ENCODE measurements at regions not wholly inside any gene's neighbourhood (a gene's known extent, or its start where the extent isn't known, plus 50 kb on each side); places are given as distances from the start of the nearest gene placed in this dataset.

DNA sequence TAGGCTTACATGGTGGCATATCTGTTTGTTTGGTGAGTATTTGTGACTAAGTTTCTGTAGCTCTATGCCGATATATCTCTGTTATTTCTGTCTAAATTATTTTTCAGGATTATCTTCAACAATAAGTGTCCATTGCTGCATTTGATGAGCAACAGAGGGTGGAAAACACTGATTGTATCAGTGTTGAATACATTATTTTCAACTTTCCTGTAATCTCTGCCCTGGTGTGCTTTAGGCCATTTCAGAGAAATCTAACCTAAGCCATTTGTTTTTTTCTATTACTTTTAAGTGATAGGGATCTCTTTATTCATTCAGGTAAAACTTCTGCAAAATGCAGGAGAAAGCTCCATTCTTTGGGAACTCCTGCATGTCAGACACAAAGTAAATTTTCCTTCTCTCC, 654.5 kb downstream of the RNF144A start:
- FAIRE-seq: no peak
- DNase-seq (ENCODE audit: insufficient read length, low spot score): no peak

- FAIRE-seq (no peak), DNase-seq (ENCODE audit: insufficient read length, low spot score) (no peak)
These were observed 655.2 kb downstream of the RNF144A start for GRCh38 chr2:7572450-7572849.

GRCh38 chr2:7573166-7573825, 656.1 kb downstream of the RNF144A start:
- FAIRE-seq (no peak), DNase-seq (ENCODE audit: insufficient read length, low spot score) (no peak)

- DNase-seq (ENCODE audit: insufficient read length, low spot score) (no peak), FAIRE-seq (no peak)
These were observed 657.2 kb downstream of the RNF144A start for GRCh38 chr2:7574385-7574784.

- FAIRE-seq (no peak), DNase-seq (ENCODE audit: insufficient read length, low spot score) (no peak)
These were observed 660.6 kb downstream of the RNF144A start for GRCh38 chr2:7577769-7578168.

DNA sequence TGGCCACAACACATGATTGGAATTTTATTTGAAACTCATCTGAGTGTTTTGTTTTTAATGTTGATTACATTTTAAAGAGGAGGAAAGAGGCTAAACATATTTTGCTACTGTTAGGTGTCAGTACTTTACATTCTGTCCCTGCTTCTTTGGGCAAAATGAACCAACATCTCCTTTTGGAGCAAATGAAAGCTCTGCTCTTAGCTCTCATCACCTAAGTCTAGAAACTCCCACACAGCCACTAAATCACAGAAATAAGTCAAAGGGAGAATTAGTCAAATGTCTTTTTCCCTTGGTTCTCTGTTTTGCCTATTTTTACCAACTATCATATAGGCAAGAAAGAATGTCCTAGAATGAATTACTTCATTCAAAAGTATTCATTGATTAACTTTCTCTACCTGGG, 666.8 kb downstream of the RNF144A start:
- FAIRE-seq (no peak), DNase-seq (ENCODE audit: insufficient read length, low spot score) (no peak)

DNA sequence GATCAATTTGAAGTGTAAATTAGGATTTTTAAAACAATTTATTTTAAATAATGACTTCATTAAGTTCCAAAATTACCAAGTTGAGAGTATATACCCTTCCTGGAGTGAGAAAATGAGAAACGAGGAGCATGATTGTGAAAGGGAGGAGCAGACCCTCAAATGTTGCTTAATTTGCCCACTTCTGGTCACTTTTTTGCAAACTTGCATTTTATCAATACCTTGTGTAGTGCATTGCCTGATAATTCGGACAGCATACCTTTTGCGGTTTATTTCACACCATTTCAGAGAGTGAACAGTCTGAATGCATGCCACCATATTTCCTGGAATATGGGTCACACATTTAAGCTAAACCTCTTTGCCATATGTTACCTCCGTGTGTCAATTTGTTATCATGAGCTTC, 669.7 kb downstream of the RNF144A start:
- DNase-seq (ENCODE audit: insufficient read length, low spot score): no peak
- FAIRE-seq: no peak

GRCh38 chr2:7588295-7588694, 671.1 kb downstream of the RNF144A start:
- no peak for DNase-seq (ENCODE audit: insufficient read length, low spot score)
- no peak for FAIRE-seq

DNA sequence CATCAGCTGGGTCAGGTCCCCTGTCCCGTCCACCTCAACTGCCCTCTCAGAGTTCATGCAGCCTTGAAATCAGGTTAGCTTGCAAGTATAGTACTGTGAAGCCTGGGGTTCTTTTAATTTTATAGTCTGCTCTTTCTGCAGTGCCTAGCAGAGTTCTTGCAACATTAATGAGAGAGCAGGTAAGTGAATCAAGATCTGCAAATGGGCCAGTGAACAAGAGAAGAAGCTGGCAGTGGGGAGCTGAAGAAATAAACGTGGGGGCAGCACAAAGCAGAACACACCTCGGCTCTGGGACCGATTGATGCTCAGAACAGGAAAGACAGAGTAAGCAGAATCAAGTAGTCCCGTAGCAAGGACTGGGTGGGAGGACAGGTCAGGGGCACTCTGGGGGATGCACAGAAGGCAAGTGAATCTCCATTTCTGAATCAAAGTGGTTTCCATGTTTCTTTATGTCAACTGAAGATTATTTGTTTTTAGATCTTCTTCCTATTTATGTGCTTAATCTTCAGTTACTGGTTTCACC, 675.5 kb downstream of the RNF144A start:
- DNase-seq (ENCODE audit: insufficient read length, low spot score) (no peak), FAIRE-seq (no peak)

- FAIRE-seq (no peak), DNase-seq (ENCODE audit: insufficient read length, low spot score) (no peak)
These were observed 676.1 kb downstream of the RNF144A start for GRCh38 chr2:7593360-7593759.

- DNase-seq (ENCODE audit: insufficient read length, low spot score) (no peak), FAIRE-seq (no peak)
These were observed 677.0 kb downstream of the RNF144A start for GRCh38 chr2:7594211-7594610.

GRCh38 chr2:7595206-7595605, 678.0 kb downstream of the RNF144A start:
- DNase-seq (ENCODE audit: insufficient read length, low spot score): no peak
- no peak for FAIRE-seq

GRCh38 chr2:7598402-7598801, 681.2 kb downstream of the RNF144A start:
- FAIRE-seq (no peak), DNase-seq (ENCODE audit: insufficient read length, low spot score) (no peak)

DNA sequence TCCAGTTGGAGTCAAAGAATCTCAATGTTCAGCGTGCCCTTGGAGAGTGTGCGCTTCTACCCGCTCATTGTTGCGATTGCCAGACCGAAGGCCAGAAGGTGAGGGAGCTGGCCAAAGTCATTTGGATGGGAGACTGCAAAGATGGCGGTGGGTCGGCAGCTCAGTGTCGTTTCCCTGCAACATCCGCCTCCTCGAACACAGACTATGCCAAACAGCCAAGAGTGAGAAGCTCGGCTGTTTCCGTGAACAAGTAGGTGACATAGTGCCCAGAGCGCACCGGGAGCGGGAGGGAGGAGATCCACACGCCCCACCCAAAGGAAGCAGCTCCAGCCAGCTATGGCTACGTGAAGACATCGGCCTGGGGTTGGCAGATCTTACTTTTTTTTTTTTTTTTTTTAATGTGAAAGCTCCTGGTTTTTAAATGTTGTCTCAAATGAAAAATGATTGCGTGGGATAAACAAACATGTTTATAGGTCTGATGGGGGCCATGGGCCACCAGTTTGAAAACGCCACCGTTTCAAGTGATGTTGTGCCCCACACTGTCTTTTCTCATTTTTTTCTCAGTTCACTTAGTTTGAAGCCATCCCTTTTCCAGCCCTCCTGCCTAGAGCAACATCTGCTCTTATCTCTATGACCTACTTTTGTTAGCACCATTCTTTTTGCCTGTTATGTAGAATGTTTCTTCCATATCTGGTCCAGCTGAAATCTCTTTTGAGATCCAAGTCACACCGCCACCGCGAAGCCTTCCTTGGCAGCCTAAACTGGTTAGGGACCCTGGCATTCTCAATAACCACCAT, 682.4 kb downstream of the RNF144A start:
- DNase-seq (ENCODE audit: insufficient read length, low spot score) (no peak), FAIRE-seq (no peak)

DNA sequence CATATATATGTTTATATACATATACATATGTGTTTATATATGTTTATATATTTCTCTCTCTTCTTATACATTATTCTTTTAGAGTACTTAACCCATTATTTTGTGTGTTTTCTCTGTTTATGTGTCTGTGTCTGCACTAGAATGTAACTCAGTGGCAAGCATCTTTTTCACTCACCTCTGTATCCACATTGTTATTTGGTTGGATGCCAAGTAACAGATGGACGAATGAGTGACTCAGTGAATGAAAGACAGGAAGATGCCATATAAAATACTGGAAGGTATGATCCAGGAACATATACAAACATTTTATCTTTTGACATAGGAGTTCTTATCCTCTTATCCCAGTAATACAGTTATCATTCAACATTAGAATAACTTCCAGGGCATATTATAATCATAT, 684.8 kb downstream of the RNF144A start:
- DNase-seq (ENCODE audit: insufficient read length, low spot score) (no peak), FAIRE-seq (no peak)

DNA sequence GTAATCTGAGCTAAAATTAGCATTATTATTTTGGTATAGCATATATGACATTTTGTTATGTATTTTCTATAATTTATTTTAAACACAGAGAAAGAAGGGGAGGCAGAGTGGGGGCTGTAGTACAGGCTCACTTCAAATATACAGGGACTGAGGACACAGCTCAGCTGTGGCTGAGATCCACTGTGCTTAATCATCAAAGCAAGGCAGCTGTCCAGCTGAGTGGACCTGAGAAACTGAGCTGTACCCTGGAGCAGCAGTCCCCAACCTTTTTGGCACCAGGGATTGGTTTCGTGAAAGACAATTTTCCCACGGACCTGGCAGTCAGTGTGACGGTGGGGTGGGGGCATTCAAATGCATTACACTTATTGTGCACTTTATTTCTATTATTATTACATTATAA, 687.2 kb downstream of the RNF144A start:
- no peak for FAIRE-seq

DNA sequence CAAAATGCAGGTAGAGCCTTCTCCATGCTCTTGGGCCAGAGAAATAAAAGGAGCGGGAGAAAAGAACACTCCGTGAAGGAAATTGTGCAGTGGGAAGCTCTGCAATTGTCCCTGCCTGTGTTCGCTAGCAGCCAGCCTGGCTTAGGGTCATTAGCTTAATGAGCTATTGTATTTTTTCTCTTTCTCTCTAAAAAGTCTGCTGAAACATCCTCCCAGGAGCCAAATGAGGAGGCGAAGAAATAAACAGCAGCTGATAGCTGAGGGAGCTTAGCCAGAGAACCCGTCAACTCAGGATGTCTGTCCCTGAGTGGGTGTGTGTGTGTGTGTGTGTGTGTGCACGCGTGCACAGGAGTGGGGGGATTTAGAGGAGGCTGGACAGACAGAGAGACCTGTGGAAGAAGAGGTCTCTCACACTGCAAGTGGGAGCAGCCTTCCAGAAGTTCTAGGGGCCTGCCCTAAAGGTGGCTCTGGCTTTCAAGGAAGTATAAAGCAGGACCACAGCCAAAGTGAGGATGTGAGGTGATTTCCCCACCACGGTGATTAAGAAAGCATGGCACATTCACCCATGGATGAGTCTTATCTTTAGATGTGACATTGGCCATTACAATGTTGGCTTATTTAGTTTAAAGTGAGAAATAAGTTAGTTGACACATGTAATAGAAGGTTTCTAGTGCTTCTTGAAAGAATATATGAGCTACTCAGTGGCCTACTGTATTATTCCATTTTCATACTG, 690.4 kb downstream of the RNF144A start:
- no peak for DNase-seq (ENCODE audit: insufficient read length, low spot score)
- no peak for FAIRE-seq

More for the DNA sequence above, 687.2 kb downstream of the RNF144A start:
- no peak for DNase-seq (ENCODE audit: insufficient read length, low spot score)

GRCh38 chr2:7609556-7609955, 692.3 kb downstream of the RNF144A start:
- no peak for FAIRE-seq

GRCh38 chr2:7609974-7610373, 692.8 kb downstream of the RNF144A start:
- FAIRE-seq (no peak), DNase-seq (ENCODE audit: insufficient read length, low spot score) (no peak)

More at GRCh38 chr2:7609556-7609955, 692.3 kb downstream of the RNF144A start:
- no peak for DNase-seq (ENCODE audit: insufficient read length, low spot score)

GRCh38 chr2:7611750-7612149, 694.5 kb downstream of the RNF144A start:
- no peak for FAIRE-seq
- DNase-seq (ENCODE audit: insufficient read length, low spot score): no peak

- no peak for FAIRE-seq
- DNase-seq (ENCODE audit: insufficient read length, low spot score): no peak
These were observed 695.8 kb downstream of the RNF144A start for GRCh38 chr2:7612969-7613368.

Measured in GM19239 (cell line).